ENCODE measurements at regions not wholly inside any gene's neighbourhood (a gene's known extent, or its start where the extent isn't known, plus 50 kb on each side); places are given as distances from the start of the nearest gene placed in this dataset.
"Not testable (repeated sequence)": the region's sequence is repeated elsewhere in the genome, so short reads cannot be mapped to it uniquely, and the experiment has no call there.

DNA sequence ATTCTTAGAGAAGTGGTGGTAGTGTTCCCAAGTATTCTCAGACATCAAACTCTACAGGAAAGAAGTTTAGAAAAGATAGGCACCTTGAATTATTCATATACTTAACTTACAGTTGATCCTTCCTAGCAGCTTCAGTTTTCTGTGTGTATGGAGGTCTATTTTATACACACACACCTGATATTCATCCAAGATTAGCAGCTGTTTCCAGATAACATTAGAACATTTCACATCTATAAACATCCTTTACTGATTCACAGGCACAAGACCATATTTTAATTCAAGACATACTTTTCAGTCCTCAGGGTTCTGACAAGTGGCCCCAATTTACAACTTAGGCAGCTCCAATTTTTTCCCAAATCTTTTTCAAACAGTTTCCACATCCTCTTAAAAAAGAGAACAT lies 287.8 kb upstream of the USP25 start:
- H3K36me3 ChIP-seq (ENCODE audit: control insufficient read depth in 1 of 2, insufficient read depth in 2 of 2, low read length in 2 of 2), result no peaks in the 10 kb centered on the region
- H3K27ac ChIP-seq (ENCODE audit: low read length), result no peak overlapping the region
- H3K4me3 ChIP-seq (ENCODE audit: low read depth in 1 of 2, low read length in 2 of 2), result no peak overlapping the region
- no peaks in the 10 kb centered on the region for H3K27me3 ChIP-seq (ENCODE audit: low read depth, low read length)
- H3K4me1 ChIP-seq (ENCODE audit: control insufficient read depth in 1 of 2, insufficient read depth in 2 of 2, low read length in 2 of 2), result peaks cover 0 to 7% of the 10 kb centered on the region in 2 donors
- H3K9me3 ChIP-seq (ENCODE audit: control insufficient read depth in 1 of 2, low read length in 2 of 2), result no peaks in the 10 kb centered on the region

DNA sequence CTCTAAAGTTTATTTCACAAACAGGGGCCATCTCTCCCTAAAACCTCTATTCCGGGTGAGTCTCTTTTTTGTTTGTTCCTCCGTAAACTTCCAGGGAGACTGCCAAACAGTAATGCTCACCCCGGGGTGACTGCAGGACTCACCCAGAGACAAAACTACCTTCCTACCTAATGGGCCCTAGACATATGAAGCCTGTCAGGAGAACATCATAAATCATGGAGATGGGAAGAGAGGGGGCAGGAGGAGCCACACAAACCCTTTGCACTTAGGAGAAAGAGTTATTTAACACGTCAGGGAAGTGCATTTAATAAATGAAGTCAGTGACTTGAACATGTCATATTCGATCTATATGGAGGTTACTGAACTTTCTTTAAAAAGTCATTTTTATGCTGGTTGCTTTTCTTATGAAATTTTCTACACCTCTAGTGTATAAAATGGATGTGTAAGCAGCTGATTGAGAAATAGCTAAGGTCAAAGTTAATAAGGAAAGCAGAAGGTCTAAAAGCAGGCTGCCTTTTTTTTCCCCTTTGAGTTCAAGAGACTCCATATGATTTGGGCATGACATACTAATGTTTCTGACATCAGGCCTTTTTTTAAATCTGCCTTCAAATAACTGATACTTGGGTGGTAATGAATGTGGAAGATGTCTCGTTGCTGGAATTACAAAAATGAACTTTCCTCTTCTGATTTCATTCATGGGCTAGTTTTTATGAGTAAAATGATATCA lies 286.9 kb upstream of the USP25 start:
- Histone ChIP-seq H3K27me3 (ENCODE audit: low read depth, low read length) (no peaks in the 10 kb centered on the region), H3K4me3 (ENCODE audit: low read depth in 1 of 2, low read length in 2 of 2) (no peak overlapping the region), H3K36me3 (ENCODE audit: control insufficient read depth in 1 of 2, insufficient read depth in 2 of 2, low read length in 2 of 2) (no peaks in the 10 kb centered on the region), H3K27ac (ENCODE audit: low read length) (no peak overlapping the region), H3K4me1 (ENCODE audit: control insufficient read depth in 1 of 2, insufficient read depth in 2 of 2, low read length in 2 of 2) (peaks cover 0 to 7% of the 10 kb centered on the region in 2 donors), H3K9me3 (ENCODE audit: control insufficient read depth in 1 of 2, low read length in 2 of 2) (no peaks in the 10 kb centered on the region)

GRCh38 chr21:15443740-15444117 lies 286.1 kb upstream of the USP25 start:
- H3K4me1 ChIP-seq (ENCODE audit: control insufficient read depth in 1 of 2, insufficient read depth in 2 of 2, low read length in 2 of 2), result peaks cover 0 to 7% of the 10 kb centered on the region in 2 donors
- H3K4me3 ChIP-seq (ENCODE audit: low read depth in 1 of 2, low read length in 2 of 2), result no peak overlapping the region
- no peak overlapping the region for H3K27ac ChIP-seq (ENCODE audit: low read length)

DNA sequence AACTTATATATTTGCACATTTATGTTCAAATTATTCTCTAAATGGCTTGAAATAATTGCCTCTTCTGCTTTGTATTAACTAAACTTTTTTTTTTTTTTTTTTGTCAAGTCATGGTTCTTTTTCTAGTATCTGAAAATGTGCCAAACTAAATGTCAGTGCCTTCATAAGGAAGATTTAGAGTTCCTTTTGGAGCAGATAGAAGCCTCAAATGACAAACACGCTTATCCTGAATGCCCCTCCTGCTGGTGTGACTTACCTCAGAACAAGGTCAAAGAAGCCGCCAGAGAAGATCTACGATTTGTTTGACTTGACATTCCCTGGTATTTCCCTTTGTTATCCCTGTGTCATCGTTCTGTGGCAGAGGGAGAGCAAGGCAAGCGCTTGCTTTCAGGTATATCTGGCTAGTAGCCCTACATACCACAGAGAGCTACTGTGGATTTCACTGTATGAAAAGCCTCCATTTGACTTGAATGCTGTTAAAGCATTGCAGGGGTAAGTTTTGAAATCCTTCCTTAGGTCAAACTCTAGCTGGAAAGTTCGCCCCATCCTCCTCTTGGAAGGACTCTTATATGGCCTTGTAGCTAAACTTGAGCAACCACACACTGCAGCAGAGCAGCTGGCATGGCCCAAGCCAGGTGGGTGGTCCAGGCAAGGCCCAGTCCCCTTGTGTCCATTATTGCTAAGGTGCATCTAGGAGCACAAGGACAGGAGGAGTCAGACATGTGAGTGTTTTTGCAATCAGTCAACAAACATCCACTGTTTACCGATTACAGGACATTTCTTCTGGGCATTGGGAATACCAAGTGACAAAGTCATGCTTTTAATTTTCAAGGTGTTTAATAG lies 285.4 kb upstream of the USP25 start:
- H3K4me3 ChIP-seq (ENCODE audit: low read depth in 1 of 2, low read length in 2 of 2), result no peak overlapping the region

More at GRCh38 chr21:15443740-15444117, 286.1 kb upstream of the USP25 start:
- Histone ChIP-seq H3K27me3 (ENCODE audit: low read depth, low read length) (no peaks in the 10 kb centered on the region), H3K9me3 (ENCODE audit: control insufficient read depth in 1 of 2, low read length in 2 of 2) (no peaks in the 10 kb centered on the region), H3K36me3 (ENCODE audit: control insufficient read depth in 1 of 2, insufficient read depth in 2 of 2, low read length in 2 of 2) (no peaks in the 10 kb centered on the region)

GRCh38 chr21:15445327-15445726 lies 284.5 kb upstream of the USP25 start:
- no peak overlapping the region for H3K27ac ChIP-seq (ENCODE audit: low read length)
- H3K4me3 ChIP-seq (ENCODE audit: low read depth in 1 of 2, low read length in 2 of 2), result no peak overlapping the region
- peaks cover 0 to 7% of the 10 kb centered on the region in 2 donors for H3K4me1 ChIP-seq (ENCODE audit: control insufficient read depth in 1 of 2, insufficient read depth in 2 of 2, low read length in 2 of 2)
- no peaks in the 10 kb centered on the region for H3K36me3 ChIP-seq (ENCODE audit: control insufficient read depth in 1 of 2, insufficient read depth in 2 of 2, low read length in 2 of 2)
- H3K9me3 ChIP-seq (ENCODE audit: control insufficient read depth in 1 of 2, low read length in 2 of 2), result no peaks in the 10 kb centered on the region
- H3K27me3 ChIP-seq (ENCODE audit: low read depth, low read length), result no peaks in the 10 kb centered on the region

More for the DNA sequence above, 285.4 kb upstream of the USP25 start:
- Histone ChIP-seq H3K27me3 (ENCODE audit: low read depth, low read length) (no peaks in the 10 kb centered on the region), H3K27ac (ENCODE audit: low read length) (no peak overlapping the region), H3K9me3 (ENCODE audit: control insufficient read depth in 1 of 2, low read length in 2 of 2) (no peaks in the 10 kb centered on the region), H3K36me3 (ENCODE audit: control insufficient read depth in 1 of 2, insufficient read depth in 2 of 2, low read length in 2 of 2) (no peaks in the 10 kb centered on the region), H3K4me1 (ENCODE audit: control insufficient read depth in 1 of 2, insufficient read depth in 2 of 2, low read length in 2 of 2) (peaks cover 0 to 7% of the 10 kb centered on the region in 2 donors)

GRCh38 chr21:15446223-15446622 lies 283.6 kb upstream of the USP25 start:
- H3K27ac ChIP-seq (ENCODE audit: low read length), result no peak overlapping the region
- H3K4me1 ChIP-seq (ENCODE audit: control insufficient read depth in 1 of 2, insufficient read depth in 2 of 2, low read length in 2 of 2), result peaks cover 0 to 7% of the 10 kb centered on the region in 2 donors
- H3K9me3 ChIP-seq (ENCODE audit: control insufficient read depth in 1 of 2, low read length in 2 of 2), result peaks cover 0 to 4% of the 10 kb centered on the region in 2 donors
- H3K4me3 ChIP-seq (ENCODE audit: low read depth in 1 of 2, low read length in 2 of 2), result no peak overlapping the region
- no peaks in the 10 kb centered on the region for H3K36me3 ChIP-seq (ENCODE audit: control insufficient read depth in 1 of 2, insufficient read depth in 2 of 2, low read length in 2 of 2)
- H3K27me3 ChIP-seq (ENCODE audit: low read depth, low read length), result no peaks in the 10 kb centered on the region

DNA sequence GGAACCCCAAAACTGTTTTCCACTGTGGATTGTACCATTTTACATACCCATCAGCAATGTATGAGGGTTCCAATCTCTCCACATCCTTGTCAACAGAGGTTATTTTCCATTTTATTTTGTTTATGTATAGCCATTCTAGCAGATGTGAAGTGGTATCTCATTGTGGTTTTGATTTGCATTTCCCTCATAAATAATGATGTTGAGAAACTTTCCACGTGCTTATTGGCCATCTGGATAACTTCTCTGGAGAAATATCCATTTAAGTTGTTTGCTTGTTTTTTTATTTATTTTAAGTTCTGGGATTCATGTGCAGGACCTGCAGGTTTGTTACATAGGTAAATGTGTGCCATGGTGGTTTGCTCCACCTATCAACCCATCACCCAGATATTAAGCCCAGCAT lies 280.2 kb upstream of the USP25 start:
- Histone ChIP-seq H3K27ac (ENCODE audit: low read length) (no peak overlapping the region), H3K4me3 (ENCODE audit: low read depth in 1 of 2, low read length in 2 of 2) (no peak overlapping the region), H3K9me3 (ENCODE audit: control insufficient read depth in 1 of 2, low read length in 2 of 2) (peaks cover 0 to 5% of the 10 kb centered on the region in 2 donors), H3K4me1 (ENCODE audit: control insufficient read depth in 1 of 2, insufficient read depth in 2 of 2, low read length in 2 of 2) (no peaks in the 10 kb centered on the region), H3K27me3 (ENCODE audit: low read depth, low read length) (no peaks in the 10 kb centered on the region), H3K36me3 (ENCODE audit: control insufficient read depth in 1 of 2, insufficient read depth in 2 of 2, low read length in 2 of 2) (no peaks in the 10 kb centered on the region)

- Histone ChIP-seq H3K4me3 (ENCODE audit: low read depth in 1 of 2, low read length in 2 of 2) (no peak overlapping the region), H3K27ac (ENCODE audit: low read length) (no peak overlapping the region), H3K4me1 (ENCODE audit: control insufficient read depth in 1 of 2, insufficient read depth in 2 of 2, low read length in 2 of 2) (no peaks in the 10 kb centered on the region)
Measured at GRCh38 chr21:15453261-15453660, 276.5 kb upstream of the USP25 start.

GRCh38 chr21:15453785-15454184 lies 276.0 kb upstream of the USP25 start:
- not testable (repeated sequence) for H3K27ac ChIP-seq (ENCODE audit: low read length); H3K9me3 ChIP-seq (ENCODE audit: control insufficient read depth in 1 of 2, low read length in 2 of 2); H3K4me3 ChIP-seq (ENCODE audit: low read depth in 1 of 2, low read length in 2 of 2); H3K4me1 ChIP-seq (ENCODE audit: control insufficient read depth in 1 of 2, insufficient read depth in 2 of 2, low read length in 2 of 2); H3K27me3 ChIP-seq (ENCODE audit: low read depth, low read length); H3K36me3 ChIP-seq (ENCODE audit: control insufficient read depth in 1 of 2, insufficient read depth in 2 of 2, low read length in 2 of 2)

More at GRCh38 chr21:15453261-15453660, 276.5 kb upstream of the USP25 start:
- Histone ChIP-seq H3K36me3 (ENCODE audit: control insufficient read depth in 1 of 2, insufficient read depth in 2 of 2, low read length in 2 of 2) (no peaks in the 10 kb centered on the region), H3K27me3 (ENCODE audit: low read depth, low read length) (no peaks in the 10 kb centered on the region), H3K9me3 (ENCODE audit: control insufficient read depth in 1 of 2, low read length in 2 of 2) (peaks cover 0 to 5% of the 10 kb centered on the region in 2 donors)

- H3K27me3 ChIP-seq (ENCODE audit: low read depth, low read length); H3K36me3 ChIP-seq (ENCODE audit: control insufficient read depth in 1 of 2, insufficient read depth in 2 of 2, low read length in 2 of 2); H3K4me1 ChIP-seq (ENCODE audit: control insufficient read depth in 1 of 2, insufficient read depth in 2 of 2, low read length in 2 of 2); H3K27ac ChIP-seq (ENCODE audit: low read length); H3K4me3 ChIP-seq (ENCODE audit: low read depth in 1 of 2, low read length in 2 of 2); H3K9me3 ChIP-seq (ENCODE audit: control insufficient read depth in 1 of 2, low read length in 2 of 2): not testable (repeated sequence)
Measured at GRCh38 chr21:15454931-15455330, 274.9 kb upstream of the USP25 start.

DNA sequence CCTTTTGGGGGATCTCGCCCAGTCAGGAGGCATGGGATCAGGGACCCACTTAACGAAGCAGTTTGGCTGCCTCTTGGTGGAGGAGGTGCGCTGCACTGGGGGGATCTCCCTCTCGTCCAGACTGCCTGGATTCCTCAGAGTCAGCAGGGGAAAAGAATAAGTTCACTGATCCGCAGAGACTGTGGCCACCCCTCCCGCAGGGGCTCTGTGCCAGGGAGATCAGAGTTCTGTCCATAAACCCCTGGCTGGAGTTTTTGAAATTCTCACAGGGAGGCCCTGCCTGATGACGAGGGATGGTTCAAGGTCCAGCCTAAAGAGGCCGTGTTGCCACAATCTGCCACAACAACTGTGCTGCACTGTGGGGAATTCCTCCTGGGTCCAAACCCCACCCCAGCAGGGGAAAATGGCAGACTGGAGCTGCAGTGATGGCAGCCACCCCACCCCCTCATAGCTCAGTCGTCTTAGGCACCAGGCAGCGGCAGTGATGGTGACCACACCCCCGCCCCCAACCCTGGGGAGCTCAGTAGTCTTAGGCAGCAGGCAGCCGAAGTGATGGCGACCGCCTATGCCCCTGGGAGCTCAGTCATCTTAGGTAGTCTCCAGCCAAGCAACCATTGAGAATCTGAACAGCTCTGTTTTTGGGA lies 273.8 kb upstream of the USP25 start:
- no peaks in the 10 kb centered on the region for H3K36me3 ChIP-seq (ENCODE audit: control insufficient read depth in 1 of 2, insufficient read depth in 2 of 2, low read length in 2 of 2)
- H3K27ac ChIP-seq (ENCODE audit: low read length), result no peak overlapping the region
- peaks cover 0 to 4% of the 10 kb centered on the region in 2 donors for H3K9me3 ChIP-seq (ENCODE audit: control insufficient read depth in 1 of 2, low read length in 2 of 2)
- H3K4me3 ChIP-seq (ENCODE audit: low read depth in 1 of 2, low read length in 2 of 2), result peak overlapping the region in 1 of 2 donors; percentile 21
- no peaks in the 10 kb centered on the region for H3K4me1 ChIP-seq (ENCODE audit: control insufficient read depth in 1 of 2, insufficient read depth in 2 of 2, low read length in 2 of 2)
- H3K27me3 ChIP-seq (ENCODE audit: low read depth, low read length), result no peaks in the 10 kb centered on the region

Measured in muscle layer of duodenum (tissue), 2 donors.